Transverse colon (tissue), 4 donors: ENCODE measurements at regions not wholly inside any gene's neighbourhood (a gene's known extent, or its start where the extent isn't known, plus 50 kb on each side); places are given as distances from the start of the nearest gene placed in this dataset.

Source experiments
- CTCF ChIP-seq, 5 experiments: fragments of 200-600 bp in 3 of 5; fragments of 450-650 bp in 2 of 5; sonication (generic) in 3 of 5; IDR thresholded peaks; 1 replicate in 2 of 5; 2 replicates in 3 of 5; pipeline ENCODE4 v1.5.1; 2016 to 2017; ENCODE audit warnings: antibody characterized with exemption in 5 of 5, inconsistent platforms in 3 of 5, mild to moderate bottlenecking in 2 of 5, moderate library complexity in 1 of 5
- EP300 ChIP-seq: sonication (generic); formaldehyde crosslinking; IDR thresholded peaks from one replicate; pipeline ENCODE4 v1.6.1; 2017; ENCODE audit warnings: antibody characterized with exemption, low read depth
- POLR2A ChIP-seq: fragments of 450-650 bp; IDR thresholded peaks from one replicate; pipeline ENCODE4 v1.6.1; 2016; ENCODE audit warnings: antibody characterized with exemption, mild to moderate bottlenecking, moderate library complexity
- POLR2AphosphoS5 ChIP-seq, 3 donors: sonication (generic); formaldehyde crosslinking; IDR thresholded peaks; one replicate each; pipeline ENCODE4 v1.6.1; 2016; ENCODE audit warnings: antibody characterized with exemption in 3 of 3

GRCh38 chr1:214827883-214828282 lies 224.9 kb downstream of the CENPF start:
- TF ChIP-seq CTCF (IDR thresholded peaks at IDR 0.05) (no peak), POLR2AphosphoS5 (IDR thresholded peaks at IDR 0.05) (no peak), POLR2A (no peak), EP300 (no peak)
